Stimulated activated CD8-positive, alpha-beta memory T cell treated with anti-CD3 and anti-CD28 coated beads, Interleukin-2, amount 100 ng/mL, for 1 hour (primary cell): ENCODE measurements at regions not wholly inside any gene's neighbourhood (a gene's known extent, or its start where the extent isn't known, plus 50 kb on each side); places are given as distances from the start of the nearest gene placed in this dataset.
"Not testable (repeated sequence)": the region's sequence is repeated elsewhere in the genome, so short reads cannot be mapped to it uniquely, and the experiment has no call there.

Experiments used
- DNase-seq, 2 donors: peaks; one replicate each; pipeline ENCODE4 v3.0.0-alpha.2; 2020; ENCODE audit warnings: low read depth in 2 of 2

DNA sequence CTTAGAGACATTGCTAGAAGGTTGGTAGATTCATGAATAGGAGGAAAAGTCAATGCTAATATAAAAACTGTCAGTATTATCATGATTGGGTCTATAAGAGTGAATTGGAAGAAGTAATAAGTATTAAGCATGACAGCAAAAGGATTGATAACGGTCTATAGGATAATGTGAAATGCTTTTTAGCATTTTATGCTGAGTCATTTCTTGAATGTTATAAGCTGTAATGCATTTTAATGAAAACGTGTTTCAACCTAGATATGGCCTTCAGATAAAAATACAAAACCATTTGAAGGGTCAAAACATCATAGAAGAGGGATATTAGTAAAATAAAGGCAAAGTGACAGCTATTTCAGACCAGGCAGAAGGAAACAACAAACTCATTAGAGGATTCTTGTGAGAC is 353.5 kb downstream of the SH2D1A start:
- no peak for DNase-seq

DNA sequence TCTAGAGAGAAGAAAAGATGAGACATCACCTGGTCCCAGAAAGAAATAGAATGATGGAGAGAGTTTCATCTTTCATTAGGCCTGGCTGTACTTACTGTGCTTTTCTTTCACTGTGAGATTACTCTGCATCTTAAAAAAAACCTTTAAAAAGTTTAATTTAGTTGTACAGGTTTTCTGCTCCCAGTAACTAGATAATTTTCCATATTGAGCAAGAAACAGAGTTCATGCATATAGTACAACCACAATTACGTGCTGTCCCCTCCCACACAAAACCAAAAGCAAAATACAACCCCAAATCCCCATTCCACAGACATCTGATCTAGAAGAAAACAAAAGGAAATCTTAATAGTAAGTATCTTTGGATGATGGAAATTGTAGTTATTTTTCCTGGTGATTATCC is 371.2 kb downstream of the SH2D1A start:
- no peak for DNase-seq

DNA sequence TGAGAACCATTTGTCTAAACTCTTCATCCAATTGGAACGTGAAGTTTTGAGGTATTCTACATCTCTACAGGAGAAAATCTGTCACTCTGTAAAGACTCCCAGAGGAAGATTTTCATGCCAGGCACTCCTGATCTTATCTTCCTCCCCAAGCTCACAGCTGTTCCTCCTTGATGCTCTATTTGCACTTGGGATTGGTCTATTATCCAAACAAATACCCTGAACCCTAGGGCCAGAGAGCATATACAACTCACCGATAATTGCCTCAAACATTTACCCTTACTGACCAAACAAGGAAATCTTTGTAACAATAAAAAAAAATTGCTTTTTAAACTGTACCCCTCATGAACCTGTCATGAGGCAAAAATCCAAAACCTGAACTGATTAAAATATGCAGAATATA is 372.7 kb downstream of the SH2D1A start:
- DNase-seq = no peak

DNA sequence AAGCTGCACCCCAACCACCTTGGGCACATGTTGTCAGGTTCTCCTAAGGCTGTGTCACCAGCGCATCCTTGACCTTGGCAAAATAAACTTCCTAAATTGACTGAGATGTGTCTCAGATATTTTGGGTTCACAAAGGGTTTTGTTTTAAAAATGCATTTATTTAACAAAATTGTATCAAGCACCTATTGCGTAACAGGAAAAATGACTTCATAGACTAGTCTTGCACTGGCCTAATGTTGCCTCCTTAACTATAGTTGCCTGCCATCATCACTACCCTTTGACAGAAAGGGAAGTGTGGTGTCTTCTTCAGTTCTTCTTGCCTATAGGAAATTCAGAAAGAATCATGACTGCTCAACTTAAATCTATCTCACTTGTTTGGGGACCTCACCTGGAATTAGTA is 374.2 kb downstream of the SH2D1A start:
- DNase-seq = no peak

GRCh38 chrX:124725502-124725901 is 379.1 kb downstream of the SH2D1A start:
- DNase-seq = no peak

DNA sequence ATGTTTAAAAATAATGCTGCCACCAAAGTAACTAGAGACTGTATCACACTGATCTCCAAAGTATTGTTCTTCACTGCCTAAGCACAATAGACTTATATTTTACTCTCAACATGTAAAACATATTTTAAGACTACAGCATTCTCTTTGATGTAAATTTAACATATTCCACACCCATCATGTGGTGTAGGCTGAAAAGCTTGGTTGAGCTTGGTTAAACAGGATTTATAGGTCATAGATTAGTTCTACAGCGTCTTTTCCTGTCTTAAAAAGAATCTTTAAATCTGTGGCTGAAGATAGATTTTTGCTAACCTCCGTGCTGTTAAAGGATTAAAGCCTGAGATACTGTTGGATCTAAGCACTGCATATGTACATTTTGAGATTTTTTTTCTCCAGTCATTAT is 379.9 kb downstream of the SH2D1A start:
- DNase-seq = no peak

DNA sequence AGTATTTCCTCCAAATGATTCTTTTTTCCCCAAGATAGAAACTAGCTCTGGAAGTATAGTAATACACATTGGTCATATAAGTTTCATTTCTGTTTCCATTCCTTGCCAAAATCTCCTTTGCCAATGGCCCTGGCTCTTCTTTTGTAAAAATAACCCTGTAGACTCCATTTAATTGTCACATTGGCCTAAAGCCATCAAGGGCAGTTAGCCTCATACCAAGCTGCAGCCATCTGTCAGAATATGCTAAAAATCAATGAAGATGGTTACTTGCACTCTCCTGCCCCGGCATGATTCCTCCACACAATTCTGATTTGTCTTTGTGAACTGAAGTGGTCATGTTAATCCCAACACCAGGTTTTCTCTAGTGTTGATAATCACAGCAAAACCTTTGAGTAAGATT is 380.5 kb downstream of the SH2D1A start:
- DNase-seq = no peak

DNA sequence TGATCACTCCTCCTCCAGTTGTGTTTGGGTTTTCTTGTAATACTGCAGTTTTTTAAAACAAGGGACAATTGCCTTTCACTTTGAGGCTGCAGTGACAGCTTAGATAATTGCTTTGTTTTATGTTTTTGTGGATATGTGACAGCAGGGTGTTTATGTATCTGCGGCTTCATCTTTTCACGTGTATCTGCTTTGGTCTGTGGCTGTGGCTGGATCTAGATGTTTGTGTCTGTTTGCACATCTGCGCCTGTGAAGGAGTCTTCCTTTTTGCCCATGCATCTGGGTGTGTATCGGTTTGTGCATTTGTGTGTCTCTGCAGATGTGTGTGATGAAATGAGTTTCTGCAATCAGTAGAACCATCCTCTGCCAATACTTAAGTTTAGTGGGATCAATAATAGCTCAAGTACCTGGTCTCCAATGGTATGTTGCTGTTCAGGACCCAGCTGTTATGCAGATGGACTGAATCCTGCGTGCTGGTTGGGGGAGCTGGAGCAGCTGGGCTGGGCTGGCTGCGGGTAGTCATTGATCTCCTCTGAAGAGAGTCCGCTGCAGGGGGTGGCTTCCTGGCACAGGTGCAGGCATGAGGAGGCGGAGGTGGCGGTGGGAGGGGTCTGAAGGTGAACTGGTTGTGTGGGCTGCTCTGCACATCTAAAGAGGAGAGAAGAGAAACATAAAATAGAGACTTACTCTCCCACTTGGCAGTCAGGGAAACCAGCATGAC is 390.3 kb downstream of the SH2D1A start:
- peak; percentile 8 to 16 for DNase-seq

DNA sequence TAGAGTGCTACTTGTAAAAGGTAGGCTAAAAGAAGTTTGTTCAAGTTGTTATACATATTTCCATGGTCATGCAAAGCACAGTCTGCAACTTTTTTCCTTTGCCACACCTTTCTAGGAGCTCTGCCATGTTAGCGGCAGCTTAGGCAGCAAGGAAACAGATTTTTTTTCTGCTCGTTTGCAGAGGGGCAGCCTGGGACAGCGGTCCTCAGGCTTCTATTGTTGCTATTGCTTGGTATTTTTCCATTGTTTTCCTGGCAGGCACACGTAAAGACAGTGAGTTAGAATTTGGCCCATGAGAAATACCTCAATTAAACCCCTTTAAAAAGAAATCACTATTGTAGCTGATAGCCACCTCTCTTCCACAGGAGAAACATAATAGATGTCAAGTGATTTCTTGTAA is 391.4 kb downstream of the SH2D1A start:
- DNase-seq = no peak

- no peak for DNase-seq
Measured at GRCh38 chrX:124747295-124747694, 400.9 kb downstream of the SH2D1A start.

- no peak for DNase-seq
Measured at GRCh38 chrX:124764354-124764753, 418.0 kb downstream of the SH2D1A start.

- DNase-seq = no peak
Measured at GRCh38 chrX:124769166-124769565, 422.8 kb downstream of the SH2D1A start.

- no peak for DNase-seq
Measured at GRCh38 chrX:124771292-124771691, 424.9 kb downstream of the SH2D1A start.

DNA sequence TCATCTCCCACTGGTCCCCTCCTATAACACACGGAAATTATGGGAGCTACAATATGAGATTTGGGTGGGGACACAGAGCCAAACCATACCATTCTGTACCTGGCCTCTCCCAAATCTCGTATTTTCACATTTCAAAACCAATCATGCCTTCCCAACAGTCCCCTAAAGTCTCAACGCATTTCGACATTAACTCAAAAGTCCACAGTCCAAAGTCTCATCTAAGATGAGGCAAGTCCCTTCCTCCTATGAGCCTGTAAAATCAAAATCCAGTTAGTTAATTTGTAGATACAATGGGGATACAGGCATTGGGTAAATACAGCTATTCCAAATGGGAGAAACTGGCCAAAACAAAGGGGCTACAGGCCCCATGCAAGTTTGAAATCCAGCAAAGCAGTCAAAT is 441.9 kb downstream of the SH2D1A start:
- not testable (repeated sequence) for DNase-seq

DNA sequence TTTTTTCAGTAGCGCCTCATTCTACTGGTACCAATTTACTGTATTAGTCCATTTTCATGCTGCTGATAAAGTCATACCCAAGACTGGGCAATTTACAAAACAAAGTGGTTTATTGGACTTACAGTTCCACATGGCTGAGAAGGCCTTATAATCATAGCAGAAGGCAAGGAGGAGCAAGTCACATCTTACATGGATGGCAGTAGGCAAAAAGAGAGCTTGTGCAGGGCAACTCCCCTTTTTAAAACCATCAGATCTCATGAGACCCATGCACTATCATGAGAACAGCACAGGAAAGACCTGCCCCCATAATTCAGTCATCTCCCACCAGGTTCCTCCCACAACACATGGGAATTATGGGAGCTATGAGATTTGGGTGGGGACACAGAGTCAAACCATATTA is 443.5 kb downstream of the SH2D1A start:
- DNase-seq = not testable (repeated sequence)

DNA sequence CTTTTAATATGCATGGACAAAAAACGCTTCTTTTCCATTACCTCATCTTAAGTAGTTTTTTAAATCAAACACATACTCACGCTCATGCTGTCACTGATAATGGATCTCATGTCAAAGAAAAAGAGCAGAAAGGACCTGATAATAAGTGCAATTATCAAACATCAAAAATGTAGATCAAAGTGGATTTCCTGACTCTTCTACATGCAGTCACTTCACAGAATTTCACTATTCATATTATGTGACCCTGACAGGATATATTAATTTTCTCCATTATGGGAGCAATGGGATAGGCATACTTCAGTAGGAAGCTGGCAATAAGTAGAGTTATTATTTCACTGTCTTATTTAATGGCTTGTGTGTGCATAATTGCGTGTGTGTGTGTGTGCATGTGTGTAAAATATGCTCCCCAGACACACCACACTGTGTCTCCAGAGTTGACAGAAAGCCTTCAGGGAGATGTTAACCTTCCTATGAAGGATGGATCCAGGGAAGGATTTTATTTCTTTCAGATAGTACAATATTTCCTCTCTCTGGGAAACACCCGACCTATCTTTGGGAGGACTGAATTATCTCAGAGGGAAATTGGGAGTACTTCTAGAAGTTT is 445.2 kb downstream of the SH2D1A start:
- DNase-seq = no peak

- no peak for DNase-seq
Measured at GRCh38 chrX:124796989-124797388, 450.6 kb downstream of the SH2D1A start.

GRCh38 chrX:124804962-124805361 is 458.6 kb downstream of the SH2D1A start:
- no peak for DNase-seq

- no peak for DNase-seq
Measured at GRCh38 chrX:124805486-124805885, 459.1 kb downstream of the SH2D1A start.

- no peak for DNase-seq
Measured at GRCh38 chrX:124814106-124814505, 467.7 kb downstream of the SH2D1A start.

DNA sequence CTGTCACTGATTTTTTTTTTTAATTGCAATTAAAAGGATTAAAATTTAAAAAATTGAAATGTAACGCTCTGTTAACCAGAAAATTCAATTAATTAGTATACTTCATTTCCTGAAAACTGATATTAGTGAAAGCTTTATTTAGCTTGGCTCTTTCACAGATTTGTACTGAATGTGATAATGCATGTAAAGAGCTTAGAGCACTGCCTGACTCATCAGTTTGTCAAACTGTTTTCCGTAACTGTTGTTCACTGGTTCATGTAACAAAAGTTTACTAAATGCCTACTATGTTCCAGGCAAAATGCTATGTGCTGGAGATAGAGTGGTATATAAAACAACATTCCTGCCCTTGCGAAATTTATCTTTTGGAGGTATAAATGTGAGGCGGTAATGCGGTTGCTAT is 471.7 kb downstream of the SH2D1A start:
- no peak for DNase-seq

DNA sequence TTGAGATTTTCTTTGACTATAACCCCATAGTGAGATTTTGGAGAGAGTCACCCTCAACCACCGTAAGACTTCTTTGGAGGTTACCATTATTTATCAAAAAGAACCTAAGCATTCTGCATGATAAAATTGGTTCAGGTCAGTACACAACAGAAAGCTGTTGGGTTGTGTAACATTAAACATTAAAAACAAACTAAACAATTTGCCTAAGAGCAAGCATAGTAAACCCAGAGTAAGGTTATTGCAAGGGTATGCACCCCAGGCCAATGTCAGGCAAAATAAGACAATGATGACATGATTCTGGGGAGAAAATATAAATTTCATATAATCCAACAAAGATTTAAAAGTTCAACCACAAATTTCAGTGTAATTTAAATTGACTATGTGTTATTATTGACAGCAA is 472.4 kb downstream of the SH2D1A start:
- no peak for DNase-seq

GRCh38 chrX:124820738-124821137 is 474.4 kb downstream of the SH2D1A start:
- DNase-seq = no peak
